HCT116 (cell line): ENCODE measurements at regions not wholly inside any gene's neighbourhood (a gene's known extent, or its start where the extent isn't known, plus 50 kb on each side); places are given as distances from the start of the nearest gene placed in this dataset.

Experiments used
- ATAC-seq: fragments of 200-7000 bp; cut with Tn5 transposase; 2 replicates; pipeline ENCODE4 v1.9.1; 2020; ENCODE audit warnings: mild to moderate bottlenecking, moderate library complexity
- BruUV-seq: library from RNA; stranded (reverse); fragments of 400-500 nt; replicated peaks from 2 replicates; lab custom pipeline; 2021; lab: Mats Ljungman, UMichigan
- CTCF ChIA-PET: fragments of 300-600 bp; sonication (Branson Sonifier 250); formaldehyde crosslinking; loops from one replicate; lab custom pipeline; 2021; ENCODE audit warnings: antibody characterized with exemption; lab: Charles Lee
- POLR2A ChIA-PET: fragments of 300-600, 350-600 bp; sonication (Branson Sonifier 250); formaldehyde crosslinking; loops from one replicate; lab custom pipeline; 2021; ENCODE audit warnings: antibody characterized with exemption; lab: Charles Lee
- RAD21 ChIA-PET, 2 experiments: fragments of 300-600 bp; sonication (Branson Sonifier 250); formaldehyde crosslinking; loops; one replicate each; lab custom pipeline; 2023; ENCODE audit warnings: low total read pairs in 2 of 2; ENCODE audit not compliant: uncharacterized antibody in 2 of 2, unreplicated experiment in 2 of 2, low non-redundant PET in 1 of 2; lab: Charles Lee
- DNase-seq: peaks from one replicate; pipeline ENCODE4 v3.0.0-alpha.2; 2010; ENCODE audit warnings: low read depth, low spot score
- H2AFZ ChIP-seq: fragments of 200-600 bp; shearing (Covaris generic), sonication (generic); 2 replicates; pipeline ENCODE4 v1.6.1; 2017; ENCODE audit warnings: low read depth, mixed run types, mixed read lengths, antibody characterized with exemption, low read length; ENCODE audit not compliant: poor library complexity, severe bottlenecking
- H3K27ac ChIP-seq: 2 replicates; pipeline ENCODE4 v1.5.1; 2012; ENCODE audit warnings: low read depth, low read length
- H3K27me3 ChIP-seq: fragments of 200-600 bp; sonication (generic); 2 replicates; pipeline ENCODE4 v1.6.1; 2016; ENCODE audit warnings: mixed run types, low read length, mixed read lengths; ENCODE audit not compliant: insufficient read depth
- H3K36me3 ChIP-seq, 2 experiments: fragments of 200-500 bp in 1 of 2; fragments of 200-600 bp in 1 of 2; sonication (Bioruptor generic) in 1 of 2; sonication (generic) in 1 of 2; 2 replicates each; pipeline versions ENCODE4 v1.5.1 to v1.6.1; 2014 to 2016; ENCODE audit warnings: low read length in 2 of 2, inconsistent platforms in 1 of 2, mixed read lengths in 1 of 2, mixed run types in 1 of 2; ENCODE audit not compliant: insufficient read depth in 2 of 2, control insufficient read depth in 1 of 2
- H3K4me1 ChIP-seq, 2 experiments: fragments of 200-600 bp in 1 of 2; sonication (generic) in 1 of 2; 2 replicates each; pipeline versions ENCODE4 v1.5.1 to v1.6.1; 2012 to 2017; ENCODE audit warnings: low read length in 2 of 2, inconsistent platforms in 1 of 2, mild to moderate bottlenecking in 1 of 2, mixed read lengths in 1 of 2, mixed run types in 1 of 2, moderate library complexity in 1 of 2; ENCODE audit not compliant: insufficient read depth in 2 of 2, control insufficient read depth in 1 of 2
- H3K4me2 ChIP-seq: fragments of 200-600 bp; sonication (generic); 2 replicates; pipeline ENCODE4 v1.6.1; 2017; ENCODE audit warnings: mixed run types, low read length, mixed read lengths
- H3K4me3 ChIP-seq, 2 experiments: fragments of 200-600 bp in 1 of 2; sonication (generic) in 1 of 2; replicated peaks in 1 of 2; 2 replicates each; pipeline ENCODE4 v1.5.1; 2011 to 2016; ENCODE audit warnings: low read length in 2 of 2, control low read depth in 1 of 2, low read depth in 1 of 2, mild to moderate bottlenecking in 1 of 2, mixed read lengths in 1 of 2, mixed run types in 1 of 2
- H3K79me2 ChIP-seq: fragments of 200-600 bp; sonication (generic); 2 replicates; pipeline ENCODE4 v1.6.1; 2017; ENCODE audit warnings: mild to moderate bottlenecking, mixed run types, low read length, moderate library complexity, mixed read lengths; ENCODE audit not compliant: insufficient read depth
- H3K9ac ChIP-seq: fragments of 200-600 bp; sonication (generic); 2 replicates; pipeline ENCODE4 v1.6.1; 2016; ENCODE audit warnings: low read length, mixed read lengths
- H3K9me2 ChIP-seq: fragments of 200-600 bp; sonication (generic), shearing (Covaris generic); 2 replicates; pipeline ENCODE4 v1.6.1; 2017; ENCODE audit warnings: mixed run types, mild to moderate bottlenecking, moderate library complexity; ENCODE audit not compliant: insufficient read depth
- H3K9me3 ChIP-seq, 2 experiments: fragments of 200-500 bp in 1 of 2; fragments of 200-600 bp in 1 of 2; sonication (Bioruptor generic) in 1 of 2; sonication (generic) in 1 of 2; 2 replicates each; pipeline ENCODE4 v1.6.1; 2014 to 2017; ENCODE audit warnings: low read length in 2 of 2, mixed read lengths in 2 of 2, inconsistent platforms in 1 of 2, low read depth in 1 of 2, mild to moderate bottlenecking in 1 of 2, mixed run types in 1 of 2, moderate library complexity in 1 of 2; ENCODE audit not compliant: control insufficient read depth in 1 of 2, insufficient read depth in 1 of 2
- H4K20me1 ChIP-seq: fragments of 200-600 bp; sonication (generic), shearing (Covaris generic); 2 replicates; pipeline ENCODE4 v1.6.1; 2017; ENCODE audit warnings: mixed run types, mild to moderate bottlenecking, moderate library complexity; ENCODE audit not compliant: insufficient read depth
- CBX3 ChIP-seq: IDR thresholded peaks from 2 replicates; pipeline ENCODE4 v1.6.1; 2012; ENCODE audit warnings: low read depth
- CTCF ChIP-seq, 3 experiments: fragments of 200-600 bp in 1 of 3; sonication (generic) in 1 of 3; IDR thresholded peaks in 2 of 3; conservative IDR thresholded peaks in 1 of 3; 2 replicates each; pipeline ENCODE4 v1.5.1; 2012 to 2017; ENCODE audit warnings: low read depth in 2 of 3, low read length in 2 of 3, antibody characterized with exemption in 1 of 3, borderline replicate concordance in 1 of 3, control low read depth in 1 of 3, mild to moderate bottlenecking in 1 of 3, mixed read lengths in 1 of 3, mixed run types in 1 of 3, moderate library complexity in 1 of 3; ENCODE audit not compliant: insufficient read depth in 1 of 3
- EGR1 ChIP-seq: IDR thresholded peaks from 2 replicates; pipeline ENCODE4 v1.6.1; 2012; ENCODE audit warnings: low read depth
- ELF1 ChIP-seq: IDR thresholded peaks from 2 replicates; pipeline ENCODE4 v1.6.1; 2012; ENCODE audit warnings: low read depth, borderline replicate concordance
- EZH2 ChIP-seq: fragments of 200-600 bp; sonication (generic); IDR thresholded peaks from 2 replicates; pipeline ENCODE4 v1.6.1; 2017; ENCODE audit warnings: antibody characterized with exemption, mixed run types
- EZH2phosphoT487 ChIP-seq: fragments of 200-600 bp; IDR thresholded peaks from 2 replicates; pipeline ENCODE4 v1.6.1; 2018; ENCODE audit warnings: antibody characterized with exemption, borderline replicate concordance
- FOSL1 ChIP-seq: IDR thresholded peaks from 2 replicates; pipeline ENCODE4 v1.6.1; 2012; ENCODE audit warnings: low read depth
- JUND ChIP-seq: IDR thresholded peaks from 2 replicates; pipeline ENCODE4 v1.6.1; 2012
- MAX ChIP-seq: IDR thresholded peaks from 2 replicates; pipeline ENCODE4 v1.6.1; 2012
- POLR2AphosphoS5 ChIP-seq: IDR thresholded peaks from 2 replicates; pipeline ENCODE4 v1.6.1; 2011; ENCODE audit warnings: mild to moderate bottlenecking, low read depth, low read length, moderate library complexity
- RAD21 ChIP-seq: IDR thresholded peaks from 2 replicates; pipeline ENCODE4 v1.6.1; 2012; ENCODE audit warnings: low read depth, mild to moderate bottlenecking
- REST ChIP-seq: IDR thresholded peaks from 2 replicates; pipeline ENCODE4 v1.6.1; 2012; ENCODE audit warnings: low read depth
- SP1 ChIP-seq: IDR thresholded peaks from 2 replicates; pipeline ENCODE4 v1.6.1; 2012; ENCODE audit warnings: low read depth
- SRF ChIP-seq: IDR thresholded peaks from 2 replicates; pipeline ENCODE4 v1.6.1; 2012; ENCODE audit warnings: low read depth
- TCF7L2 ChIP-seq: IDR thresholded peaks from 2 replicates; pipeline ENCODE4 v1.7.0; 2011; ENCODE audit warnings: borderline replicate concordance, inconsistent platforms; ENCODE audit not compliant: insufficient read depth, insufficient read length; ENCODE audit errors: extremely low read depth
- YY1 ChIP-seq: IDR thresholded peaks from 2 replicates; pipeline ENCODE4 v1.6.1; 2011; ENCODE audit warnings: low read length, low read depth, moderate library complexity, mild to moderate bottlenecking; ENCODE audit not compliant: insufficient replicate concordance; ENCODE audit errors: extremely low read depth
- ZFX ChIP-seq: fragments of 450-650 bp; IDR thresholded peaks from 2 replicates; pipeline ENCODE4 v1.6.1; 2017
- ZNF274 ChIP-seq: fragments of 200-500 bp; sonication (Bioruptor generic); IDR thresholded peaks from 2 replicates; pipeline ENCODE4 v1.6.1; 2014; ENCODE audit warnings: mild to moderate bottlenecking, low read depth, low read length, inconsistent platforms
- intact Hi-C: fragments of 100-400 bp; cut with micrococcal nuclease; formaldehyde crosslinking; loops from 2 replicates; pipeline ENCODE4 v1.10.0; 2022
- TF ChIP-seq, protein P1 (sequence below): IDR thresholded peaks from 2 replicates; pipeline ENCODE4 v1.6.1; 2012

DNA sequence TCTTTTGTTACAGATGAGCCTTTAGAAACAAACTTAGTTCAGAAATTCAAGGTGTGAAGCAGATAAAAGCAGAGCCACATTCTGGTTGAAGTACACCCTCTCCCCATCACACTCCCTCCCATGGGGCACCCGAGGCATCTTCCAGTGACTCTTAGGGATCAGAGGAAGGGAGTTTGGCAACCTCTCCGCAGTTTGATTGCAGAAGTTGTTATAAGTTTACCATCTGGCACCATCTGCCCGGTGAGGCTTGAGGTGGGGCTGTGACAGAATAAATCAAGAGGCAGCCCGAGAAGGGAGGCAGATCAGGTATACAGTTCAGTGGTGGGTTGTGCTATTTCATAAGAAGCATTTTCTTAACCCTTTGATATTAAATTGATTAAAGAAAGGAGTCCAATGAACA lies 458.6 kb upstream of the CLINT1 start:
- no peak overlapping the region for H3K4me2 ChIP-seq
- intact Hi-C loops, result no loop called here
- ChIA-PET RAD21 (no interaction called here), CTCF (no interaction called here), POLR2A (no interaction called here)
- H3K36me3 ChIP-seq, result no peaks in the 10 kb centered on the region
- no peaks in the 10 kb centered on the region for H3K9me2 ChIP-seq
- no peak overlapping the region for H3K9ac ChIP-seq
- no peaks in the 10 kb centered on the region for H3K79me2 ChIP-seq
- no peaks in the 10 kb centered on the region for H3K4me1 ChIP-seq
- H4K20me1 ChIP-seq, result no peaks in the 10 kb centered on the region
- TF ChIP-seq TCF7L2 (no peak), YY1 (no peak), FOSL1 (no peak), EZH2phosphoT487 (no peak), REST (no peak), ZFX (no peak), EZH2 (no peak), CTCF (IDR thresholded peaks at IDR 0.05 in 2 of 3, conservative IDR thresholded peaks at IDR 0.05 in 1 of 3; ENCODE audit: borderline replicate concordance in 1 of 3, insufficient read depth in 1 of 3, low read depth in 2 of 3, low read length in 2 of 3) (no peak), ELF1 (no peak), POLR2AphosphoS5 (no peak), CBX3 (no peak), SP1 (no peak), JUND (no peak), EGR1 (no peak), MAX (no peak), ZNF274 (no peak), SRF (no peak), RAD21 (no peak)
- TF ChIP-seq, protein P1, sequence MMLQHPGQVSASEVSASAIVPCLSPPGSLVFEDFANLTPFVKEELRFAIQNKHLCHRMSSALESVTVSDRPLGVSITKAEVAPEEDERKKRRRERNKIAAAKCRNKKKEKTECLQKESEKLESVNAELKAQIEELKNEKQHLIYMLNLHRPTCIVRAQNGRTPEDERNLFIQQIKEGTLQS, result no peak
- TF ChIP-seq, all 23 proteins: peak for 0
- ATAC-seq (no peak), DNase-seq (no peak)
- H3K9me3 ChIP-seq, result no peaks in the 10 kb centered on the region
- no peak overlapping the region for H3K4me3 ChIP-seq
- H3K27me3 ChIP-seq, result peaks cover 7% of the 10 kb centered on the region
- no TSS peak for BruUV-seq
- no peak overlapping the region for H3K27ac ChIP-seq
- H2AFZ ChIP-seq, result no peak overlapping the region
